ENCODE measurements at regions not wholly inside any gene's neighbourhood (a gene's known extent, or its start where the extent isn't known, plus 50 kb on each side); places are given as distances from the start of the nearest gene placed in this dataset.
A peak's percentile ranks its signal among the peaks of the same experiment; 100 is the strongest.

- no peak for DNase-seq
Measured at GRCh38 chr6:14621518-14621917, 503.9 kb downstream of the CD83 start.

GRCh38 chr6:14622085-14622484, 504.5 kb downstream of the CD83 start:
- DNase-seq: no peak

DNA sequence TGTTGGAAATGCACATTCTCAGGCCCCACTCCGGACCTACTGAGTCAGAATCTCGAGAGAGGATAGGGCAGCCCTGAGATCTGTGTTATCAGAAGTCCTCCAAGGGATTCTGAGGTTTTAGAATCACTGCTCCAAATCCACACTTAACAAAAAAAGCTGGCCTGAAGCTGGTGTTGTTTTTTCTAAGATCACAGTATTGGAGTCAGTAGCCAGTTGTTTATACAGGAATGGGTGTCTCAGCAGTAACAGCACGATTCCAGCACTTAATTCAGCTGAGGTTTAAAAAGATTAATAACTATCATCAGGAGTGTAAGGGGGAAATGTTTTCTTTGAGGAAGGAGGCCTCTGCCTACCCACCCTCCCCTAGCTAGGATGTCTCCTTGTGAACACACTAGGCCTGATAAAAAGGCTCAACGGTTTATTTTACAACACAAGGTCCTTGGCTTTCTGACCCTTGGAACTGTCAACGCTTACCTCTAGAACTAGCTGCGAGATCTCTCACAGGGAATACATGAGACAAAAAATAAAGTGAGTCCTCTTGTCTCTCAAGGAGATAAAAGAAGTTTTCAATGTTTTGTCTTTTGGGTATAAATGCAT, 505.4 kb downstream of the CD83 start:
- DNase-seq: no peak

DNA sequence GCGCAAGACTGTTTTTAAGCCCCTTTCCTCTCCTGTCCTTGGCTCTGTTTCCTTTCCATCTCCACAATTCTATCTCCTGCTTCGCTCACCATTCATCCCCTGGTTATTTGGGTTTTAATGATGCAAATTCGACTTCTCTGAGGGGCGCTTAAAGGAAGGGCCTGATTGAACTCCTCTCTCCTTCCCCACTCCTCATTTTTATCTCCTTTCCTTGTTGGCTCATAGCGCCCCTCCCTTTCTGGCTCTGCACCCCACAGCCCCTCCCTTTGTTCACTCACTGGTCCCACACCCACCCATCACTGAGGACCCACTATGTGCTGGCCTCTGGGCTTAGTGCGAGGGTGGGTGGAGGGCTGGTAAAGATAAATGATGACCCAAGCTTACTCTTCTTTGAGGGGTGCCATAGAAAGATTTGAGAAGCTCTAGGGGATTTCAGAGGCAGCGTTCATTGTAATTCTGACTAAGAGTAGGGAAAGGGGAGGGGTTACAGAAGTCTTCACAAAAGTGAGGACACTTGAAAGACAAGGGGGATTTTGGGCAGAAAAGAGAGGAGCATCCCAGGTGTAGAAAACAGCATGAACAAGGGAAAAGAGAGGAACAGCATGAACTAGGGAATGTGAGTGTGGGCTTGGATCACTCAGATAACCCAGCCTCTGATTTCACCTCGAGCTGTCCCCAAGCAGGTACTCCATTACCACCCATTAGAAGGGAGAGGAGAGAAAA, 507.8 kb downstream of the CD83 start:
- no peak for DNase-seq

GRCh38 chr6:14626556-14626955, 509.0 kb downstream of the CD83 start:
- no peak for DNase-seq

- DNase-seq: no peak
Measured at GRCh38 chr6:14630016-14630415, 512.4 kb downstream of the CD83 start.

- DNase-seq: no peak
Measured at GRCh38 chr6:14633479-14633878, 515.9 kb downstream of the CD83 start.

GRCh38 chr6:14634072-14634471, 516.5 kb downstream of the CD83 start:
- no peak for DNase-seq

DNA sequence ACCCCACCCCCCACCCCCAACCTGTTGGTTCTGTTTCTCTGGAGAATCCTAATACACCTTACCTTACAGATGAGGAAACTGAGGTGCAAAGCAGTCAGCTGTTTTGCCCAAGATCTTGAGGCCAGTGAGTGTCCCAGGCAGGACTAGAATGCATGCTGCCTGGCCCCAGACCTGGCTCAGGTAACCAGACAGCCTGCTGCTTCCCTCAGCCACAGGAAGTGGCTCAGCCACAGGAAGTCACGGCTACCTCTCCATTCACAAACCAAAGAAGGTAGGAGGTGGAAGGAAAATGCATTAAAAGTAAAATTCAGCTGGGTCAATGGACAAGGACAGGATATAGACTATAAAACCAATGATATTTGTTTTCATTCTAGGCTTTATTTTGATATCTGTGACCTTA, 517.6 kb downstream of the CD83 start:
- peak; percentile 47 for DNase-seq

DNA sequence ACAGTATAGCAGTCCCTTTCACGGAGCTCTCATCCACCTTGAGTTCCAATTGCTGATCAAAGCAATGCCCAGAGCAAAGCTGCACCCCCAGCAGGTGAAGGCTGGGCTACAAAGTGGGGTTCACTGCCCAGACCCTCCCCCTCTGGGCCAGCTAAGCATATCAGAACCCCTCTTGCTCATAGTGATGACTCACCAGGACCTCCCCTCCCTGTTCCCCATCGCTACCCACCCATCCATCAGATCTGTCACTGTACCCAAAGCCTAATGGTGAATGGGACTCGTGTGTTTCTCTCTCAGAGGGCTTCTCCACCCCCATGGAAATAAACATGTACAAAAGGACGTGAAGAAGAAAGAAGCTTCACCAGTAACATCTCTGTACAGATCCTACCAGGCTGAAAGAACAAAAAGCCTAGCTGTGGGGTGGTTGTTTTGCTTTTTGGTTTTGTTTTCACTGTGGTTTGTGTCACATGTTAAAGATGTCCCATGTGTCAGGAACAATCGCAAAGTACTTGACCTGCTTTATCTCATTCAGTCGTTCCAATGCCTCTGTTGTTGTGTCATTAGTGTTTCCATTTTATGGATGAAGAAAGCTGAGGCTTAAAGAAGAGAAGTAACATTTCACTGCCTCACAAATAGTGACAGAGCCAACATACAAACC, 518.5 kb downstream of the CD83 start:
- no peak for DNase-seq

DNA sequence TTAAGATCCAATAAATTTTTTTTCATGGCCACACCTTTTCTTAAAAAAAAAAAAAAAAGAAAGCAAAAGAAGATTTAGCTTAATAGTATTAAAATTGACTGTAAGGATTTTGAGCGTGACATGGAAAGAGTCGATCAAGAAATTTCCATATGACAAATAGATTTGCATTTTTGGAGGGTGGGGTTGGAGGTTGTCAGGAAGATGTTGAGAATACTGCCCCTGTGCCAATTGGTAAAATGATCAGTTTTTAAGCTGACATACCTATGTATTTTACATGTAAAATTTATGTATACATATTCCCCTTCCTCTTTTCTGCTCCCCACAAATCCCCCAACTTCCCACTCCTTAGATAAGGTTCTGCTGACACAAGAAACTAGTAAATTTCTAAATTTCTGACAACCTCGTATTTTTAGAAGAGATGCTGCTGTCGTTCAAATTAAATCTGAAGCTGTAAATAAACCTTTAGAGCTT, 520.9 kb downstream of the CD83 start:
- DNase-seq: no peak

DNA sequence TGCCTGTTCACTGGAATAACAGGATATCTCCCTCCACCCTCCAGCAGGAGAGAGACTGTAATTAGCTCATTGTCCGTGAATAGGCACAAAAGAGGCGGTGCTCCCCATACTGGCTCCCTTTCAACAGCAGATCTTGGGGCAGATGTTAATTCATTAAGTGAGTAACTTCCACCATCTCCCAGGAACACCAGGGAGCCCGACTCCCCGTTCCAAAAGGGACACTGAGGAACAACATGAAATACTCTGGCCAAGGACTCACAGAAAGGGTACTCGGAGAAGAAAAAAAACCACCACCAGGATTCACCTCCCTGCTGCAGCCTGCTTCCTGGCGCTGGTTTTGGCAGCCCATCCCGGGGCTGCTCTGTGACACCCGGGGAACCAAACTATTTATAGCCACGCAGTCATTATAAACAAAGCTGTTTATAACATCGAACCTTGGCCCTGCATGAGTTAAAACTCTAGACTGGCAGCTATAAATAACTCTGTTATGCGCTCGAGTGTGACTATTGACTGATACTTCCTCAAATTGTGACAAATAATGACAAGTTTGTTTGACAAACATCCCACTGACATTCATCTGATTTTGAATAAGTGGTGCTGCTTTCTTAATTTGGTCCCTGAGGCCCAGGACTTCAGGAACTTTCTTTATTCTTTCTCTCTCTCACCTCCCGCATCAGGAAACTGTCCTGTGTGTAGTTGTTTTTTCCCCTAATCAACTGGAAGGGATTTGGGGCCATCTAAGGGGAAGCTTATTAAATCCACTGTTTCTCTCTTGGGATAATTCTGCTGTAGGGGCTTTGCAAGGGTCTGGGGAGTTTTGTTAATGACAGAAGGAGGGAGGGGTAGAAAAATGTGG, 521.6 kb downstream of the CD83 start:
- no peak for DNase-seq

DNA sequence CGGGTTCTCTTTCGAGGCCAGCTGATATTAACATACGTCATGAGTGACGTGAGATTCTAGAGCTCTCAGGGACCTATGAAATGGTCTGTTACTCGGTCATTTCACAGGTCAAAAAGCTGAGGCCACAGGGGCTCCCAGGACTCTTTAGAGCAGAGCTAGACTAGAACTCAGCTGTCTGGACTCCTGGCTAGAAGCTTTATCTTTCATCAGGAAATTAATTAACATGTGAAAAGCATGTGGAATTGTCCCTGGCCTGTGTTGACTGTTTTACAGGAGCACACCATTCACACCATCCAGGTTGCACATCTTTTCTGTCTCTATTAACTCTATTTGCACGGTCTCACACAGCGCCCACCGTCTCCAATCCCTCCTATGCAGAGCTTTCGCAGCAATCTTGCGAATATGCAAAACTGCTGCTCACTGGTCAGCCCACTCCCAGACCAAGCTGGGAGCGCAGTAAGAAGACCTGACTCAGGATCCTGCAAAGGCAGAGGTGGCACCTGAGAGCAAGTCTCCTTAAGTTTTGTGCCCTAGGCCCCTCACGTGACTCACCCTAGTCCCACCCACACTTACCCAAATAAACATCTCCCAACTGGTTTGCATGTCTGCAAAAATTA, 522.5 kb downstream of the CD83 start:
- no peak for DNase-seq

DNA sequence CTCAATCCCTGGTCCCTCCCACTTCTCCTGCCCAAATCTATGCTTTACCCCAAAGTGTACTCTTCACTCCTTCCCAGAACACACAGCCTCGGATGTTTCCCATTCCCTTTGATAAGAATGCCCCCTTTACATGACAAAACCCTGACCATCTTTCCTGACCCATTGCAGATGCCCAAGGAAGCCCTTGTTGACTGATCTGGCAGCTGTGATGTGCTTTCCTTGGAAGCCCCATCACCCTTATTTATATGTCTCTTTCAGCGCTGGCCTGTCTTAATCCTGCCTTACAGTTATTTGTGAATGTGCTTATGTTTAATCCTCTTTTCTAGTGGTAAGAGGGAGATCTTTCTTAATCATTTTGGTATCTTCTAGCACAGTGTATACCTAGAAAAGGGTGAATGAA, 523.1 kb downstream of the CD83 start:
- DNase-seq: no peak

DNA sequence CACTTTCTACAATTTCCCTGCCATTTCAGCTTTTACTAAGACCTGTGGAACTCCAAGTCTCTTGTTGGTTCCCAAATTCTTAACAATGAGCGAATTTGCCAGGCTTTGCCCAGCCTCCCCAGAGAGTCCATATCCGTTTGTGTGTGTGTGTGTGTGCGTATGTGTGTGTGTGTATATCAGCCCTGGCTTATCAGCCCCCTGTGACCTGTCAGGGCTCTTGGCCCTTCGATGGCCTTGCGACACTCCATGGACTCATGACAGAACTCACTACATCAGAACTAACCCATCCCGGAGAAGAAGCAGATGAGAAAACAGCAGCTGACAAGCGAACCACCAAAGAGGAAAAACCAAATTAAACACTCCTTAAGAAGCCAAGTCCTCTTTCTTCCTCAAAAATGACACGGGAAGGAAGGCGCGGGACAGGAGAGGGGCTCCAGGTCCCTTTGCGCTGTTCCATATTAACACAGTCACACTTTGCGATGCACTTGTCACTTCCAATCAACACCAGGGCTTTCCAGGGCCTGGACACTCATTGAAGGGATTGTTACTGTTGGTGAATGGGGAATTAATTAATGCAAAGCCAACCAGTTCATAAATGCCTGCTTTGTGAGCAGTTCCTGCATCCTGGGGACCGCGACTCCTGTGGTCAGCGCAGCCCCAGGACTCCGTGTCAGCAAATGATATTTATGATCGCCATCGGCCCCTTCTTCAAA, 524.0 kb downstream of the CD83 start:
- DNase-seq: no peak

- no peak for DNase-seq
Measured at GRCh38 chr6:14642136-14642505, 524.5 kb downstream of the CD83 start.

DNA sequence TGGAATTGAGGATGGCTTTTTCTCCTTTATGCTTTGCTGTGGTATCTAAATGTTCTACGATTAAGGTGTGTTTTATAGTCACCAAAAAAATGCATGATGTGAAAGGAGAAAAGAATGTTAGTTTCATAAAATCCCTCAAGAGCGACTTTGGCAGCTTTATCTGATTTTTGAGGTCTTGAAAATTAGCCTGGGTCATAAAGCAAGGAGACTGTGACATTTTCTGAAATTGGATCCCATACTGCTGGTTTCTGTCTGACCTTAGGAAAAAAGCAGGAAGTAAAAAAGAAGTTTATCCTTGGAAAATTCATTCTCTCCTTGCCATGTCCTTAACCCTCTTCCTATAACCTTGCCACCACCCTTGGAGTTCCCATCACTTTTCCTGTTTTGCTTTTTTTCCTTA, 525.3 kb downstream of the CD83 start:
- DNase-seq: no peak

GRCh38 chr6:14644381-14644780, 526.8 kb downstream of the CD83 start:
- no peak for DNase-seq

DNA sequence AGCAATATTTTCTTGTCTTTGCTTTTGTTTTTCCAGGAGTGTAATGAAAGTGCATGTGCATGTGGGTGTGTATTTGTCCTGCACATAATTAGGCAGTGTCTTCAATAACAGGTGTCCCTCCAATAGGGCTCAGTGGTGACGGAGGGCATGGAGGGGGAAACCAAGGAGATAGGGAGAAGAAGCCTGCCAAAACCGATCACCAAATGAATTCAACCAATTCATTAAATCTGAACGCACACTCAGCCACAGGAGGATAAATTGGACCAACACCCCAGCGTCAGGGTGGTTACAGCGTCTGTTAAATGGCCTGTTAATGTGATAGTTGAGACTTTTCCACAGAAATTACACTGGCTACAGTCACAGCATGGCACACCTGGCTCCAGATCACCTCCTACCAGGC, 527.6 kb downstream of the CD83 start:
- DNase-seq: no peak

GRCh38 chr6:14645841-14646240, 528.3 kb downstream of the CD83 start:
- DNase-seq: no peak

- no peak for DNase-seq
Measured at GRCh38 chr6:14646371-14646770, 528.8 kb downstream of the CD83 start.

GRCh38 chr6:14647357-14647756, 529.8 kb downstream of the CD83 start:
- no peak for DNase-seq

Measured in activated effector memory CD4-positive, alpha-beta T cell treated with Interleukin-2 at 50 U/mL for 16 hours (primary cell).